ENCODE measurements at regions not wholly inside any gene's neighbourhood (a gene's known extent, or its start where the extent isn't known, plus 50 kb on each side); places are given as distances from the start of the nearest gene placed in this dataset.
A peak's percentile ranks its signal among the peaks of the same experiment; 100 is the strongest.

- Histone ChIP-seq H3K4me1 (no peaks in the 10 kb centered on the region), H3K27me3 (ENCODE audit: low read depth) (no peaks in the 10 kb centered on the region), H3K9me3 (replicated peaks) (peaks cover 26% of the 10 kb centered on the region), H3K4me3 (no peak overlapping the region), H3K27ac (replicated peaks) (no peak overlapping the region), H3K36me3 (no peaks in the 10 kb centered on the region)
- no peak for TF ChIP-seq CTCF (IDR thresholded peaks at IDR 0.05; ENCODE audit: borderline replicate concordance)
- DNase-seq = no peak
- intact Hi-C loops (cut with micrococcal nuclease) = no loop called here
These were observed 285.7 kb upstream of the GALNT17 start for GRCh38 chr7:70846208-70846607.

DNA sequence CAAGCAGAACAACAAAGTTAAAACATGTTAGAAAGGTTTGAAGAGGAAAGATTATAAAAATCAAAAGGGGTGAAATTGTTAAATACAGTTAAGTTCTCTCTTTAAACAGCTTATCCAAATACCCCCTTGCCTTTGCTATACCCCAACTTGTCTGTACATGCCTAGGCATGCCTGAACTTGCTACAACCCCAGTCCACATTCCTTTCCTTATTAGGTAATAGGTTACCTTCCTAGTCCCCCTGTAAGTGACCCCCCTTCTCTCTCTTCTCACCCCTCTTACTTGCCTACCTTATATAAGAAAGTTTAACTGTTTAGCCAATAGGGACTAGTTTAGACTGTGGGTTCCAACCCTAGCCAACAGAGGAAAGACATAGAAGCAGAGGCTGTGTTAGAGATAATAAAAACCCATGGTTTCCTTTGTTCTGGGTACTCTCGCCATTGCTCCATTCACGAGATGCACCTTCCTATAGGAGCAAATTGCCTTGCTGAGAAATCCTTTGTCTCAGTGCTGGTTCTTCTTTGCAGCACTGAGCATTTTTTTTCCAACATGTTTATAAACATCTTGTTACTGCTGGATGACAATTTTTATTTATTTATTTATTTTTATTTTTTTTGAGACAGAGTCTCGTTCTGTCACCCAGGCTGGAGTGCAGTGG, 282.2 kb upstream of the GALNT17 start:
- intact Hi-C loops (cut with micrococcal nuclease) = no loop called here
- TF ChIP-seq CTCF (IDR thresholded peaks at IDR 0.05; ENCODE audit: borderline replicate concordance) = no peak

DNA sequence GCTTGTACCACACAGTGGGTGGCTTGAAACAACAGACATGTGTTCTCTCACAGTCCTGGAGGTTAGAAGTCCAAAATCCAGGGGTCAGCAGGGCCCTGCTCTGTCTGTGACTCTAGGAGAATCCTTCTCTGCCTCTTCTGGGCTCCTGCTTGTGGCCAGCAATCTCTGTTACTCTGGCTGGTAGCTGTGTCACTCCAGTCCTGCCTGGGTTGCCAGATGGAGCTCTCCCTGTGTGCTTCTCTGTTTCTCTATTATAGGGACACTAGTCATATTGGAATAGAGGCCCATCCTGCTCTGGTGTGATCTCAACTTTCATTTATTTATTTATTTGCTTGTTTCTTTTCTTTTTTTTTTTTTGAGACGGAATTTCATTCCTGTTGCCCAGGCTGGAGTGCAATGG, 276.6 kb upstream of the GALNT17 start:
- no peak overlapping the region for H3K4me3 ChIP-seq
- no peak overlapping the region for H3K27ac ChIP-seq (replicated peaks)
- no peak for DNase-seq
- peaks cover 17% of the 10 kb centered on the region for H3K27me3 ChIP-seq (ENCODE audit: low read depth)
- no peaks in the 10 kb centered on the region for H3K36me3 ChIP-seq
- H3K4me1 ChIP-seq = no peaks in the 10 kb centered on the region
- no peak for TF ChIP-seq CTCF (IDR thresholded peaks at IDR 0.05; ENCODE audit: borderline replicate concordance)
- intact Hi-C loops (cut with micrococcal nuclease) = loop anchor here (5.0 kb wide), 1 partner anchor 882 kb away; no protein-coding TSS in a partner anchor
- no peaks in the 10 kb centered on the region for H3K9me3 ChIP-seq (replicated peaks)

More for the DNA sequence above, 282.2 kb upstream of the GALNT17 start:
- no peak overlapping the region for H3K27ac ChIP-seq (replicated peaks)
- no peaks in the 10 kb centered on the region for H3K36me3 ChIP-seq
- H3K4me1 ChIP-seq = no peaks in the 10 kb centered on the region
- H3K4me3 ChIP-seq = no peak overlapping the region
- DNase-seq = no peak
- H3K9me3 ChIP-seq (replicated peaks) = peaks cover 11% of the 10 kb centered on the region
- H3K27me3 ChIP-seq (ENCODE audit: low read depth) = peaks cover 4% of the 10 kb centered on the region

DNA sequence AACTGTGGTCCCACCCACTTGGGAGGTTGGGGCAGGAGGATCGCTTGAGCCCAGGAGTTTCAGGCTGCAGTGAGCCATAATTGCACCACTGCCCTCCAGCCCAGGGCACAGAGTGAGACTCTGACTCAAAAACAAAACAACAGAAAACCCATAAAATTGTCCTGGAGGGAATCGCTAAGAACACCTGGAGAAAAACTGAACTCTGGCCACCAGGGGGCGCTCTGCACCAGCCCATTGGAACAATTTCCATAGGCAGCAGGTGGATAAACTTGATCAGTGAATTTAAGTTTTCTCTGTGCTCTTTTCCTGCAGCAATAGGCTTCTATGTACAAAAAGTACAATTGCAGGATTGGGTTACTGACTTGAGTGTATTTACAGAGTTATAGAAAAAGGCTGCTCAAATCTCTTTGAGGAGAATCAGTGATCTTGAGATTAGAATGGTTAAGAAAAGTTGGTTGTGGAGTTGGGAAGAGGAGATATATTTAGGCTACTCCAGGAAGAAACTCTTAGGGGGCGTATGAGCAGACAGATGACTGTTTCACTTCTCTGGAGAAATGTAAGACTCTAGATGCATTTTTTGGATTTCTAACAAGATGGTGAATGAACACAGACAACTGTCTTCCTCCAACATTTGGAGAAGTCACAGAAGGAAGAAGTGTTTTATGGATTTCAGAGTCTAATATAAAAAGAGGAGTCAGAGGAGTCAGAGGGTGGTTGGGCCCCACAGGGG, 274.9 kb upstream of the GALNT17 start:
- TF ChIP-seq CTCF (IDR thresholded peaks at IDR 0.05; ENCODE audit: borderline replicate concordance) = peak; percentile 89
- no peaks in the 10 kb centered on the region for H3K36me3 ChIP-seq
- no peak overlapping the region for H3K4me3 ChIP-seq
- peaks cover 10% of the 10 kb centered on the region for H3K9me3 ChIP-seq (replicated peaks)
- DNase-seq = peak; percentile 62
- intact Hi-C loops (cut with micrococcal nuclease) = loop anchor here (5.0 kb wide), 1 partner anchor 880 kb away; no protein-coding TSS in a partner anchor
- no peak overlapping the region for H3K27ac ChIP-seq (replicated peaks)
- H3K27me3 ChIP-seq (ENCODE audit: low read depth) = peaks cover 17% of the 10 kb centered on the region
- no peaks in the 10 kb centered on the region for H3K4me1 ChIP-seq

GRCh38 chr7:70857793-70858545, 274.0 kb upstream of the GALNT17 start:
- H3K9me3 ChIP-seq (replicated peaks) = peaks cover 15% of the 10 kb centered on the region
- no peak overlapping the region for H3K27ac ChIP-seq (replicated peaks)
- H3K36me3 ChIP-seq = no peaks in the 10 kb centered on the region
- intact Hi-C loops (cut with micrococcal nuclease) = loop anchor here (5.0 kb wide), 1 partner anchor 879 kb away; no protein-coding TSS in a partner anchor
- TF ChIP-seq CTCF (IDR thresholded peaks at IDR 0.05; ENCODE audit: borderline replicate concordance) = no peak
- H3K27me3 ChIP-seq (ENCODE audit: low read depth) = peaks cover 15% of the 10 kb centered on the region
- DNase-seq = no peak
- no peaks in the 10 kb centered on the region for H3K4me1 ChIP-seq
- H3K4me3 ChIP-seq = no peak overlapping the region
